ENCODE measurements at regions not wholly inside any gene's neighbourhood (a gene's known extent, or its start where the extent isn't known, plus 50 kb on each side); places are given as distances from the start of the nearest gene placed in this dataset.

DNA sequence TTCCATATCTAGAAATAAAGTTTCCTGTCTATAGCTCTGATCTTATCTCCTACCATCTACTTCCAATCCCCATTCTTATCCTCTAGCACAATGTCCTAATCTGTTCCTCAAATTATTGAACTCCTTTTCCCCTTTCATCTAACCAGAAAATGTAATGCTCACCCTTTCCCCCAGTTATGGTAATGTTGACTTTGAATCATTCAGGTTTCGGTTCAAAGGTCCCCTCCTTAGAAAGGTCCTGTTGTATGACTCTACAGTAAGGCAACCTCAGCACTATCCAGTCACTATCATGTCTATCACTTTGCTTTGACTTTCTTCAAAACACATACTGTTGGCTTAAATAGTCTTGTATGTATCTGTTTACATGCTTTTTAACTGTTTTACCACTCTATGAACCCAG is 264.2 kb upstream of the PCDH15 start:
- TF ChIP-seq, protein P1, sequence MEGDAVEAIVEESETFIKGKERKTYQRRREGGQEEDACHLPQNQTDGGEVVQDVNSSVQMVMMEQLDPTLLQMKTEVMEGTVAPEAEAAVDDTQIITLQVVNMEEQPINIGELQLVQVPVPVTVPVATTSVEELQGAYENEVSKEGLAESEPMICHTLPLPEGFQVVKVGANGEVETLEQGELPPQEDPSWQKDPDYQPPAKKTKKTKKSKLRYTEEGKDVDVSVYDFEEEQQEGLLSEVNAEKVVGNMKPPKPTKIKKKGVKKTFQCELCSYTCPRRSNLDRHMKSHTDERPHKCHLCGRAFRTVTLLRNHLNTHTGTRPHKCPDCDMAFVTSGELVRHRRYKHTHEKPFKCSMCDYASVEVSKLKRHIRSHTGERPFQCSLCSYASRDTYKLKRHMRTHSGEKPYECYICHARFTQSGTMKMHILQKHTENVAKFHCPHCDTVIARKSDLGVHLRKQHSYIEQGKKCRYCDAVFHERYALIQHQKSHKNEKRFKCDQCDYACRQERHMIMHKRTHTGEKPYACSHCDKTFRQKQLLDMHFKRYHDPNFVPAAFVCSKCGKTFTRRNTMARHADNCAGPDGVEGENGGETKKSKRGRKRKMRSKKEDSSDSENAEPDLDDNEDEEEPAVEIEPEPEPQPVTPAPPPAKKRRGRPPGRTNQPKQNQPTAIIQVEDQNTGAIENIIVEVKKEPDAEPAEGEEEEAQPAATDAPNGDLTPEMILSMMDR (IDR thresholded peaks at IDR 0.05): no peak
- TF ChIP-seq, protein P2, sequence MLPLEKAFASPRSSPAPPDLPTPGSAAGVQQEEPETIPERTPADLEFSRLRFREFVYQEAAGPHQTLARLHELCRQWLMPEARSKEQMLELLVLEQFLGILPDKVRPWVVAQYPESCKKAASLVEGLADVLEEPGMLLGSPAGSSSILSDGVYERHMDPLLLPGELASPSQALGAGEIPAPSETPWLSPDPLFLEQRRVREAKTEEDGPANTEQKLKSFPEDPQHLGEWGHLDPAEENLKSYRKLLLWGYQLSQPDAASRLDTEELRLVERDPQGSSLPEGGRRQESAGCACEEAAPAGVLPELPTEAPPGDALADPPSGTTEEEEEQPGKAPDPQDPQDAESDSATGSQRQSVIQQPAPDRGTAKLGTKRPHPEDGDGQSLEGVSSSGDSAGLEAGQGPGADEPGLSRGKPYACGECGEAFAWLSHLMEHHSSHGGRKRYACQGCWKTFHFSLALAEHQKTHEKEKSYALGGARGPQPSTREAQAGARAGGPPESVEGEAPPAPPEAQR (CRISPR knock-in tag; IDR thresholded peaks at IDR 0.05): no peak
- TF ChIP-seq, protein P3, sequence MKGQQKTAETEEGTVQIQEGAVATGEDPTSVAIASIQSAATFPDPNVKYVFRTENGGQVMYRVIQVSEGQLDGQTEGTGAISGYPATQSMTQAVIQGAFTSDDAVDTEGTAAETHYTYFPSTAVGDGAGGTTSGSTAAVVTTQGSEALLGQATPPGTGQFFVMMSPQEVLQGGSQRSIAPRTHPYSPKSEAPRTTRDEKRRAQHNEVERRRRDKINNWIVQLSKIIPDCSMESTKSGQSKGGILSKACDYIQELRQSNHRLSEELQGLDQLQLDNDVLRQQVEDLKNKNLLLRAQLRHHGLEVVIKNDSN (CRISPR knock-in tag; IDR thresholded peaks at IDR 0.05): no peak
- no peak for TF ChIP-seq TP53 (CRISPR knock-in tag; IDR thresholded peaks at IDR 0.05)
- TF ChIP-seq, protein P4, sequence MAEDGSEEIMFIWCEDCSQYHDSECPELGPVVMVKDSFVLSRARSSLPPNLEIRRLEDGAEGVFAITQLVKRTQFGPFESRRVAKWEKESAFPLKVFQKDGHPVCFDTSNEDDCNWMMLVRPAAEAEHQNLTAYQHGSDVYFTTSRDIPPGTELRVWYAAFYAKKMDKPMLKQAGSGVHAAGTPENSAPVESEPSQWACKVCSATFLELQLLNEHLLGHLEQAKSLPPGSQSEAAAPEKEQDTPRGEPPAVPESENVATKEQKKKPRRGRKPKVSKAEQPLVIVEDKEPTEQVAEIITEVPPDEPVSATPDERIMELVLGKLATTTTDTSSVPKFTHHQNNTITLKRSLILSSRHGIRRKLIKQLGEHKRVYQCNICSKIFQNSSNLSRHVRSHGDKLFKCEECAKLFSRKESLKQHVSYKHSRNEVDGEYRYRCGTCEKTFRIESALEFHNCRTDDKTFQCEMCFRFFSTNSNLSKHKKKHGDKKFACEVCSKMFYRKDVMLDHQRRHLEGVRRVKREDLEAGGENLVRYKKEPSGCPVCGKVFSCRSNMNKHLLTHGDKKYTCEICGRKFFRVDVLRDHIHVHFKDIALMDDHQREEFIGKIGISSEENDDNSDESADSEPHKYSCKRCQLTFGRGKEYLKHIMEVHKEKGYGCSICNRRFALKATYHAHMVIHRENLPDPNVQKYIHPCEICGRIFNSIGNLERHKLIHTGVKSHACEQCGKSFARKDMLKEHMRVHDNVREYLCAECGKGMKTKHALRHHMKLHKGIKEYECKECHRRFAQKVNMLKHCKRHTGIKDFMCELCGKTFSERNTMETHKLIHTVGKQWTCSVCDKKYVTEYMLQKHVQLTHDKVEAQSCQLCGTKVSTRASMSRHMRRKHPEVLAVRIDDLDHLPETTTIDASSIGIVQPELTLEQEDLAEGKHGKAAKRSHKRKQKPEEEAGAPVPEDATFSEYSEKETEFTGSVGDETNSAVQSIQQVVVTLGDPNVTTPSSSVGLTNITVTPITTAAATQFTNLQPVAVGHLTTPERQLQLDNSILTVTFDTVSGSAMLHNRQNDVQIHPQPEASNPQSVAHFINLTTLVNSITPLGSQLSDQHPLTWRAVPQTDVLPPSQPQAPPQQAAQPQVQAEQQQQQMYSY (CRISPR knock-in tag; IDR thresholded peaks at IDR 0.05): no peak
- TF ChIP-seq, protein P5, sequence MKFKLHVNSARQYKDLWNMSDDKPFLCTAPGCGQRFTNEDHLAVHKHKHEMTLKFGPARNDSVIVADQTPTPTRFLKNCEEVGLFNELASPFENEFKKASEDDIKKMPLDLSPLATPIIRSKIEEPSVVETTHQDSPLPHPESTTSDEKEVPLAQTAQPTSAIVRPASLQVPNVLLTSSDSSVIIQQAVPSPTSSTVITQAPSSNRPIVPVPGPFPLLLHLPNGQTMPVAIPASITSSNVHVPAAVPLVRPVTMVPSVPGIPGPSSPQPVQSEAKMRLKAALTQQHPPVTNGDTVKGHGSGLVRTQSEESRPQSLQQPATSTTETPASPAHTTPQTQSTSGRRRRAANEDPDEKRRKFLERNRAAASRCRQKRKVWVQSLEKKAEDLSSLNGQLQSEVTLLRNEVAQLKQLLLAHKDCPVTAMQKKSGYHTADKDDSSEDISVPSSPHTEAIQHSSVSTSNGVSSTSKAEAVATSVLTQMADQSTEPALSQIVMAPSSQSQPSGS (CRISPR knock-in tag; IDR thresholded peaks at IDR 0.05; ENCODE audit: borderline replicate concordance, low read depth): no peak

Measured in WTC11 (cell line).